HG03108 (cell line): ENCODE measurements at regions not wholly inside any gene's neighbourhood (a gene's known extent, or its start where the extent isn't known, plus 50 kb on each side); places are given as distances from the start of the nearest gene placed in this dataset.

ENCODE experiments used
- ATAC-seq: cut with Tn5 transposase; IDR thresholded peaks from one replicate; pipeline ENCODE4 v1.9.1; 2021; ENCODE audit warnings: moderate library complexity; ENCODE audit not compliant: unreplicated experiment

GRCh38 chr5:7330256-7330655 lies 65.7 kb upstream of the ADCY2 start:
- no peak for ATAC-seq

DNA sequence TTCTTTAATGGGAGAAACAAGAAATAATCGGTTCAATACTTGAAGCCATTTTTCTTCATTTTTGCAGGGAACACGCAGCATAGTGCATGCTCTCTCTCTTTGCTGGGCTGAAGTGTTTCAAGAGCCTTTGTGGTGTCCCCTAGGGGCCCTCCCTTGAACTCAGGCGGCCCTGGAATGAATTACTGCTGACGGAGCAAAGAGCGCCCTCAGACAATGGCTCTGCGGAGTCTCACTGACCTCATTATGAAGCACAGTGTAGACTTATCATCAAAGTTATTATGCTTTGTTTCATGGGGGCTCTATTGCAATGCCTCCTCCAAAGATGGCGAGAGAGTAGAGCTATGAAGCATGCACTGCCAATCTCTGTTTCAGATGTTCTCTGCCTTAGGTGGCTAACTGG lies 64.8 kb upstream of the ADCY2 start:
- ATAC-seq = no peak
